Tibial nerve (tissue), 4 donors: ENCODE measurements at regions not wholly inside any gene's neighbourhood (a gene's known extent, or its start where the extent isn't known, plus 50 kb on each side); places are given as distances from the start of the nearest gene placed in this dataset.

Experiments used
- DNase-seq, 2 donors: peaks; one replicate each; pipeline ENCODE4 v3.0.0-alpha.2; 2019; ENCODE audit warnings: low spot score in 2 of 2
- H3K27ac ChIP-seq, 4 donors: fragments of 200-600 bp; sonication (generic) in 3 of 4; one replicate each; pipeline ENCODE4 v1.5.1; 2017 to 2019; ENCODE audit warnings: mild to moderate bottlenecking in 1 of 4
- H3K27me3 ChIP-seq, 2 donors: fragments of 200-600 bp; sonication (generic) in 1 of 2; one replicate each; pipeline versions ENCODE4 v1.5.1 to v1.6.0; 2017 to 2019
- H3K36me3 ChIP-seq, 3 donors: fragments of 200-600 bp; sonication (generic); one replicate each; pipeline ENCODE4 v1.5.1; 2018 to 2019
- H3K4me1 ChIP-seq, 4 donors: fragments of 200-600 bp; sonication (generic) in 3 of 4; one replicate each; pipeline ENCODE4 v1.5.1; 2017 to 2019
- H3K4me3 ChIP-seq, 4 donors: fragments of 200-600 bp; sonication (generic) in 3 of 4; one replicate each; pipeline ENCODE4 v1.5.1; 2017 to 2019; ENCODE audit warnings: mild to moderate bottlenecking in 1 of 4, moderate library complexity in 1 of 4
- H3K9me3 ChIP-seq, 4 donors: fragments of 200-600 bp; sonication (generic) in 3 of 4; one replicate each; pipeline ENCODE4 v1.5.1; 2017 to 2019
- CTCF ChIP-seq, 5 experiments: fragments of 200-600 bp in 3 of 5; fragments of 450-650 bp in 2 of 5; sonication (generic) in 3 of 5; IDR thresholded peaks; one replicate each; pipeline ENCODE4 v1.5.1; 2016 to 2019; ENCODE audit warnings: antibody characterized with exemption in 5 of 5, mild to moderate bottlenecking in 3 of 5, moderate library complexity in 2 of 5
- EP300 ChIP-seq, 2 donors: sonication (generic); formaldehyde crosslinking; IDR thresholded peaks; one replicate each; pipeline ENCODE4 v1.6.1; 2017; ENCODE audit warnings: antibody characterized with exemption in 2 of 2, mild to moderate bottlenecking in 1 of 2
- POLR2A ChIP-seq, 2 donors: fragments of 450-650 bp; IDR thresholded peaks; one replicate each; pipeline ENCODE4 v1.6.1; 2017; ENCODE audit warnings: antibody characterized with exemption in 2 of 2, mild to moderate bottlenecking in 2 of 2, moderate library complexity in 2 of 2
- WGBS, 2 donors: methylation state at CpG; one replicate each; pipeline ENCODE4 v1.1.5; 2018; 5-methylcytosine and 5-hydroxymethylcytosine counted together

- no peak overlapping the region for H3K4me3 ChIP-seq
- no peaks in the 10 kb centered on the region for H3K27me3 ChIP-seq
- peaks cover 0 to 5% (median 0%) of the 10 kb centered on the region in 4 donors for H3K9me3 ChIP-seq
- TF ChIP-seq EP300 (IDR thresholded peaks at IDR 0.05), result no peak
- no peak for TF ChIP-seq POLR2A (IDR thresholded peaks at IDR 0.05)
- no peak for TF ChIP-seq CTCF (IDR thresholded peaks at IDR 0.05)
- H3K36me3 ChIP-seq, result no peaks in the 10 kb centered on the region
- WGBS, 2 donors, result 40 to 44% methylated on average over 3 of the region's 3 CpGs
- no peaks in the 10 kb centered on the region for H3K4me1 ChIP-seq
- DNase-seq, result no peak
- no peak overlapping the region for H3K27ac ChIP-seq
Observed at GRCh38 chr1:112342558-112342957, 53.5 kb upstream of the CTTNBP2NL start.

- TF ChIP-seq POLR2A (IDR thresholded peaks at IDR 0.05), result no peak
- no peak for TF ChIP-seq EP300 (IDR thresholded peaks at IDR 0.05)
- no peak for TF ChIP-seq CTCF (IDR thresholded peaks at IDR 0.05)
- 60 to 62% methylated on average over 7 of the region's 7 CpGs for WGBS, 2 donors
- Histone ChIP-seq H3K36me3 (no peaks in the 10 kb centered on the region), H3K27ac (no peak overlapping the region), H3K4me3 (no peak overlapping the region), H3K4me1 (no peaks in the 10 kb centered on the region), H3K9me3 (peaks cover 0 to 8% (median 0%) of the 10 kb centered on the region in 4 donors), H3K27me3 (no peaks in the 10 kb centered on the region)
- no peak for DNase-seq
Observed at GRCh38 chr1:112344754-112345423, 51.1 kb upstream of the CTTNBP2NL start.
